ENCODE measurements at regions not wholly inside any gene's neighbourhood (a gene's known extent, or its start where the extent isn't known, plus 50 kb on each side); places are given as distances from the start of the nearest gene placed in this dataset.

DNA sequence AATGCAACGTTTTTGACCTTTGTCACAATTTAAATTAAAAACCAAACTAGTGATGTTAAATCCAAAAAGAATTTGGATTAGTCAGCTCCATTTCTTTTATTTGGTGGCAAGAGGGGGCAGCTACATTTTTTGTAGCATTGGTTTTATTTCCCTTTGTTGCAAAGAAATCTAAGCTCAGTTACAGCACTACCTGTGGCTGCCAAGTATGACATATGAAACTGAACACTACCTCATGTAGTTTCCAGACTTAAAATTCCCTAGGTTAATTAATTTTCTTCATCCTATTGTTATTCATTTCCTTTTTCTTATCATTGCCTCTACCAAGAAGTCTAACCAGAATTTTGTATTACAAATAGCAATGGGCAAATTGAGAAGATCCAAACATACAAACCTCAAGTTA is 393.5 kb downstream of the BRINP1 start:
- intact Hi-C loops (cut with DNase I): no loop called here
- Histone ChIP-seq H3K36me3 (ENCODE audit: control insufficient read depth in 2 of 3, insufficient read depth in 3 of 3, low read length in 3 of 3) (no peaks in the 10 kb centered on the region), H3K9ac (ENCODE audit: low read length in 3 of 3) (no peak overlapping the region), H3K27ac (ENCODE audit: low read depth in 2 of 2, low read length in 2 of 2) (no peak overlapping the region), H3K4me3 (ENCODE audit: low read length in 3 of 3) (no peak overlapping the region), H3K27me3 (ENCODE audit: control insufficient read depth, insufficient read depth, low read length) (no peaks in the 10 kb centered on the region), H3K4me1 (ENCODE audit: control insufficient read depth in 2 of 3, insufficient read depth in 2 of 3, low read depth in 1 of 3, low read length in 3 of 3) (no peaks in the 10 kb centered on the region), H3K9me3 (ENCODE audit: control insufficient read depth in 2 of 3, insufficient read depth in 1 of 3, low read length in 3 of 3) (no peaks in the 10 kb centered on the region)
- no peak for DNase-seq
- TF ChIP-seq, protein P1, sequence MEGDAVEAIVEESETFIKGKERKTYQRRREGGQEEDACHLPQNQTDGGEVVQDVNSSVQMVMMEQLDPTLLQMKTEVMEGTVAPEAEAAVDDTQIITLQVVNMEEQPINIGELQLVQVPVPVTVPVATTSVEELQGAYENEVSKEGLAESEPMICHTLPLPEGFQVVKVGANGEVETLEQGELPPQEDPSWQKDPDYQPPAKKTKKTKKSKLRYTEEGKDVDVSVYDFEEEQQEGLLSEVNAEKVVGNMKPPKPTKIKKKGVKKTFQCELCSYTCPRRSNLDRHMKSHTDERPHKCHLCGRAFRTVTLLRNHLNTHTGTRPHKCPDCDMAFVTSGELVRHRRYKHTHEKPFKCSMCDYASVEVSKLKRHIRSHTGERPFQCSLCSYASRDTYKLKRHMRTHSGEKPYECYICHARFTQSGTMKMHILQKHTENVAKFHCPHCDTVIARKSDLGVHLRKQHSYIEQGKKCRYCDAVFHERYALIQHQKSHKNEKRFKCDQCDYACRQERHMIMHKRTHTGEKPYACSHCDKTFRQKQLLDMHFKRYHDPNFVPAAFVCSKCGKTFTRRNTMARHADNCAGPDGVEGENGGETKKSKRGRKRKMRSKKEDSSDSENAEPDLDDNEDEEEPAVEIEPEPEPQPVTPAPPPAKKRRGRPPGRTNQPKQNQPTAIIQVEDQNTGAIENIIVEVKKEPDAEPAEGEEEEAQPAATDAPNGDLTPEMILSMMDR (IDR thresholded peaks at IDR 0.05; ENCODE audit: borderline replicate concordance, extremely low read depth, insufficient read depth): no peak
- FAIRE-seq: no peak

DNA sequence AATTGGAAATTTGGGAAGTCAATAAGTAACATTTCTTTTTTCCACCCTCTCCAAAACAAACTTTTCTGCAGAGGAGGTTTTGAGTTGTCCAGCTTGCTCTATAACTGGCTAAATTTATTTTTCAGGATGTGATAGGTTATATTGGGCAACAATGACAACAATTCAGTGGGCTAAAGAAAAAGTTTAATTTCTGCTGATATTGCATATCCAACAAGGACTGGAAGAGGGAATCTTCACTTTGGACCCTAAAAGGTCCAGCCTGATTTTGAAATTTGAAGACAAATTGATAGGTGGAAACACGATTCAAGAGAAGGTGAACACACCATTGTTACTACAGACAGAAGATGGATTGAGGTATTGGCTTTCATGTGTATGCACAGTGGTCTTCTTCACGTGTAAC is 393.1 kb downstream of the BRINP1 start:
- FAIRE-seq: no peak
- TF ChIP-seq, protein P1 (IDR thresholded peaks at IDR 0.05; ENCODE audit: borderline replicate concordance, extremely low read depth, insufficient read depth): no peak
- H3K9ac ChIP-seq (ENCODE audit: low read length in 3 of 3): no peak overlapping the region
- no peaks in the 10 kb centered on the region for H3K9me3 ChIP-seq (ENCODE audit: control insufficient read depth in 2 of 3, insufficient read depth in 1 of 3, low read length in 3 of 3)
- intact Hi-C loops (cut with DNase I): no loop called here
- no peaks in the 10 kb centered on the region for H3K4me1 ChIP-seq (ENCODE audit: control insufficient read depth in 2 of 3, insufficient read depth in 2 of 3, low read depth in 1 of 3, low read length in 3 of 3)
- H3K4me3 ChIP-seq (ENCODE audit: low read length in 3 of 3): no peak overlapping the region
- no peaks in the 10 kb centered on the region for H3K36me3 ChIP-seq (ENCODE audit: control insufficient read depth in 2 of 3, insufficient read depth in 3 of 3, low read length in 3 of 3)
- H3K27ac ChIP-seq (ENCODE audit: low read depth in 2 of 2, low read length in 2 of 2): no peak overlapping the region
- H3K27me3 ChIP-seq (ENCODE audit: control insufficient read depth, insufficient read depth, low read length): no peaks in the 10 kb centered on the region
- DNase-seq: no peak

DNA sequence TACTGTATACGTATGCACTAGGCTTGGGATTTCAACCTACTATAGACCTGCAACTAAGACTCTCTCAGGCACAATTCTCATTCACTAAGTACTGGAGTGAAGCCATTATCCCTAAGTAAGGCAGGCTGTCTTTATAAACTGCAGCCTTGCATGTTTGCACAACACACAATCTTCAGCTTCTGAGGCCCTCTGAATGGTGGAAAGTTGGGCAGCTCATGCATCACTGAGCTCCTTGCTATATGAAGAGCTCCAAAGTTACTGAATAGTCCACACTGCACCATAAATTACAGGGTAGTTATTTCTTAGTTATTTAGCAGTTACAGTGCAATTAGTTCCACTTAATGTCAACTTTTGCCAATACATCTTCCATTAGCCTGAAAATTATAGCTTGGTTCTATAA is 384.6 kb downstream of the BRINP1 start:
- H3K4me3 ChIP-seq (ENCODE audit: low read length in 3 of 3): no peak overlapping the region
- FAIRE-seq: no peak
- no peaks in the 10 kb centered on the region for H3K27me3 ChIP-seq (ENCODE audit: control insufficient read depth, insufficient read depth, low read length)
- intact Hi-C loops (cut with DNase I): no loop called here
- peak in 3 of 5 donors; percentile 11 to 44 (median 23) for DNase-seq
- H3K36me3 ChIP-seq (ENCODE audit: control insufficient read depth in 2 of 3, insufficient read depth in 3 of 3, low read length in 3 of 3): no peaks in the 10 kb centered on the region
- no peaks in the 10 kb centered on the region for H3K4me1 ChIP-seq (ENCODE audit: control insufficient read depth in 2 of 3, insufficient read depth in 2 of 3, low read depth in 1 of 3, low read length in 3 of 3)
- no peak overlapping the region for H3K9ac ChIP-seq (ENCODE audit: low read length in 3 of 3)
- TF ChIP-seq, protein P1 (IDR thresholded peaks at IDR 0.05; ENCODE audit: borderline replicate concordance, extremely low read depth, insufficient read depth): no peak
- no peak overlapping the region for H3K27ac ChIP-seq (ENCODE audit: low read depth in 2 of 2, low read length in 2 of 2)
- H3K9me3 ChIP-seq (ENCODE audit: control insufficient read depth in 2 of 3, insufficient read depth in 1 of 3, low read length in 3 of 3): no peaks in the 10 kb centered on the region

DNA sequence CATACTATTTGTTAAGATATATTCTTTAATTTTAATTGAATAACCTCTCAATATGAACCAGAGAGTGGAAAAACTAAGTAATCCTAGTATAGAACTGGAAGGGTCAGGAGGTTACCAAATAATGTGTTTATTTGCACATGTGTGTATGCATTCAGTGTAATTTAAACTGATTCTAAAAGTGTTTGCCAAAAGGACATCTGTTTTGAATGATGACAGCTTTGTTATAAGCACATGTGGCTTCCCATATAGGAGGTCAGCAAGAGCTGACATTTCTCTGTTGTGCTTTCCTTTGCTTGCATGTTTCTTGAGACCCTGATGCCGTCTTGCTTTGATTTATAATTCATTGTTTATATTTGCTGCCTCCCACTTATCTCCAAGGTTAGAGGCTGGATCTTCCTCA is 383.4 kb downstream of the BRINP1 start:
- no peak overlapping the region for H3K9ac ChIP-seq (ENCODE audit: low read length in 3 of 3)
- H3K36me3 ChIP-seq (ENCODE audit: control insufficient read depth in 2 of 3, insufficient read depth in 3 of 3, low read length in 3 of 3): no peaks in the 10 kb centered on the region
- no peak for DNase-seq
- H3K4me1 ChIP-seq (ENCODE audit: control insufficient read depth in 2 of 3, insufficient read depth in 2 of 3, low read depth in 1 of 3, low read length in 3 of 3): no peaks in the 10 kb centered on the region
- H3K27me3 ChIP-seq (ENCODE audit: control insufficient read depth, insufficient read depth, low read length): no peaks in the 10 kb centered on the region
- TF ChIP-seq, protein P1 (IDR thresholded peaks at IDR 0.05; ENCODE audit: borderline replicate concordance, extremely low read depth, insufficient read depth): no peak
- no peak overlapping the region for H3K4me3 ChIP-seq (ENCODE audit: low read length in 3 of 3)
- no peak overlapping the region for H3K27ac ChIP-seq (ENCODE audit: low read depth in 2 of 2, low read length in 2 of 2)
- intact Hi-C loops (cut with DNase I): no loop called here
- H3K9me3 ChIP-seq (ENCODE audit: control insufficient read depth in 2 of 3, insufficient read depth in 1 of 3, low read length in 3 of 3): no peaks in the 10 kb centered on the region
- no peak for FAIRE-seq
